HUES48 (cell line): ENCODE measurements at regions not wholly inside any gene's neighbourhood (a gene's known extent, or its start where the extent isn't known, plus 50 kb on each side); places are given as distances from the start of the nearest gene placed in this dataset.
A peak's percentile ranks its signal among the peaks of the same experiment; 100 is the strongest.

Source experiments
- H3K27ac ChIP-seq: one replicate; pipeline ENCODE4 v1.7.0; 2013; ENCODE audit warnings: low read depth, low read length, inconsistent platforms
- H3K27me3 ChIP-seq: 2 replicates; pipeline ENCODE4 v1.6.1; 2013; ENCODE audit warnings: mild to moderate bottlenecking, low read length; ENCODE audit not compliant: control insufficient read depth, insufficient read depth
- H3K36me3 ChIP-seq: 2 replicates; pipeline ENCODE4 v1.6.1; 2013; ENCODE audit warnings: low read length; ENCODE audit not compliant: control insufficient read depth, insufficient read depth
- H3K4me1 ChIP-seq: 2 replicates; pipeline ENCODE4 v1.6.1; 2013; ENCODE audit warnings: mild to moderate bottlenecking, low read length; ENCODE audit not compliant: control insufficient read depth, insufficient read depth
- H3K4me3 ChIP-seq: 2 replicates; pipeline ENCODE4 v1.5.1; 2013; ENCODE audit warnings: mild to moderate bottlenecking, low read depth, low read length
- H3K9ac ChIP-seq: 2 replicates; pipeline ENCODE4 v1.6.1; 2013; ENCODE audit warnings: mild to moderate bottlenecking, low read depth, low read length, moderate library complexity
- H3K9me3 ChIP-seq: 2 replicates; pipeline ENCODE4 v1.6.1; 2013; ENCODE audit warnings: low read length; ENCODE audit not compliant: control insufficient read depth, insufficient read depth

DNA sequence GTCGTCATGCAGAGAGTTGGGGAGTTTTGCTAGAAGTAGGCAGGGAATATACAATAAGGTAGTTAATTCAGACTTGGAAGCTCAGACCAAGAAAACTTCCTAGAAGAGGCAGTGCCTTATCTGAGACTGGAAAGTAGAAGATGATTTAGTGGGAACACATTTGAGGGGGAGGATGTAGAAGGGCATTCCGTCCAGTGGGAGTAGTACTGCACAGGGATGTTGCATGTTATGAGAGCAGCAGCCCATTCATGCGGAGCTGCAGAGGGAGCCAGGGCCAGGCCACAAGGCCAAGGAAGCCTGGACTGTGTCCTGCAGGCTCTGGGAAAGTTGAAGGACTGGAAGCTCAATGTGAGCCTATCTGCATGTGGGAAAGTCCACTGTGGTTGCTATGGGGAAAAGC is 344.5 kb upstream of the EEF2KMT start:
- H3K4me1 ChIP-seq: peaks cover 12% of the 10 kb centered on the region
- H3K9ac ChIP-seq: no peak overlapping the region
- H3K9me3 ChIP-seq: no peaks in the 10 kb centered on the region
- no peaks in the 10 kb centered on the region for H3K36me3 ChIP-seq
- no peaks in the 10 kb centered on the region for H3K27me3 ChIP-seq
- H3K27ac ChIP-seq: no peak overlapping the region
- no peak overlapping the region for H3K4me3 ChIP-seq

DNA sequence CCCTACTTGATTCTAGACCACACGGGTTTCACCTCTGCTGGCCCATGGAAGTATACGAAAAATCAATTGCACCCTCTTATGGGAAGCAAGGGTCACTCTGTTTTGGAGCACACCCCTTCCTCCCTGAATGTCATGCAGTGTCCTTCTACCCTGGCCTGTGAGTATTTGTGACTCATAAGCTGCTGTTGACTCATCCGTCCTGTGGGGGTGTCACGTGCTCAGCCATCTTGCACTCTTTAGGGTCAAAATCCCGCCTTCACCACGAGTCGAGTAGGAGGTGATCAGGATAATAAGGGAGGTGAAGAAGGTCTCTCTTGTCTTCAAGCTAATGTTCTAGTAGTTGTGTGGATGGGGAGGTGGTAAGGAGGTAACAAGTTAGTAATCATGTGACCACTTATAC is 341.0 kb upstream of the EEF2KMT start:
- Histone ChIP-seq H3K9me3 (no peaks in the 10 kb centered on the region), H3K9ac (no peak overlapping the region), H3K27ac (no peak overlapping the region), H3K4me1 (no peaks in the 10 kb centered on the region), H3K4me3 (no peak overlapping the region), H3K36me3 (no peaks in the 10 kb centered on the region), H3K27me3 (no peaks in the 10 kb centered on the region)

DNA sequence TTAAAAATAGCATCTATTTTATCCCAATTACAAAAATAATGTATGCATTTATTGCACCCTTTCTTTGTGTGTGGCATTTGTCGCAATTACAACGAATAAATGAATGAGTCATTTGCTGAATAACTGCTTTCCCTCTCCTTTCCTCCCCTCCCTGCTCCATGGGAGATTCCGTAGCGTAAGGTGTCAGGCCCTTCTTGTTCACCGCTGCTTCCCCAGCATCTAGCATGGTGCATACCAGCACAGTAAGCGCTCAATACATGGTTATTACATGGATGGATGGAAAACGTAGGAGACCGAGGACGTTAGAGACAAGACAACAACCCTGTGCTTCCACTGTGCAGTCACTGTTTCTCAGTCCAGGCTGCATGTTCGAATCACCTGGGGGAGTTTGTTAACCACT is 336.0 kb upstream of the EEF2KMT start:
- Histone ChIP-seq H3K4me3 (no peak overlapping the region), H3K27me3 (no peaks in the 10 kb centered on the region), H3K4me1 (peaks cover 12% of the 10 kb centered on the region), H3K9ac (no peak overlapping the region), H3K36me3 (no peaks in the 10 kb centered on the region), H3K9me3 (no peaks in the 10 kb centered on the region), H3K27ac (no peak overlapping the region)

DNA sequence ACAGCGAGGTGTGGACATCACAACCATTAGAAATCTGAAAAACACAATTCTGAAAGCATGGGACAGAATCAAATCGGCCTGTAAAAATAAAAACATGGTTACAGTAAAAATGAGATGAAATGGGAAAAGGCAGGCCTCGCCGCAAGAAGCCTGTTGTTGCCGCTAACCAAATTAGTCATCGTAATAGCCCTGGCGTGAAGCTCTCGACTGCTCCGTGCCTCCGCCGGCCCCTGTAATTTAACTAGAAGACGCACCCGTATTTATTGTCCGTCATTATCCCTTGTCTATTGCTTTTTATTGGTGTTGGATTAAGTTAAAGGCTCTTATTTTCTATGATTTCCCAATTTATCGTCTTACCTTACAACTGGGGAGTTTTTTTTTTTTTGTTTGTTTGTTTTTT is 334.6 kb upstream of the EEF2KMT start:
- Histone ChIP-seq H3K27me3 (no peaks in the 10 kb centered on the region), H3K9ac (no peak overlapping the region), H3K36me3 (no peaks in the 10 kb centered on the region), H3K4me3 (no peak overlapping the region), H3K9me3 (no peaks in the 10 kb centered on the region), H3K4me1 (peaks cover 13% of the 10 kb centered on the region), H3K27ac (no peak overlapping the region)

DNA sequence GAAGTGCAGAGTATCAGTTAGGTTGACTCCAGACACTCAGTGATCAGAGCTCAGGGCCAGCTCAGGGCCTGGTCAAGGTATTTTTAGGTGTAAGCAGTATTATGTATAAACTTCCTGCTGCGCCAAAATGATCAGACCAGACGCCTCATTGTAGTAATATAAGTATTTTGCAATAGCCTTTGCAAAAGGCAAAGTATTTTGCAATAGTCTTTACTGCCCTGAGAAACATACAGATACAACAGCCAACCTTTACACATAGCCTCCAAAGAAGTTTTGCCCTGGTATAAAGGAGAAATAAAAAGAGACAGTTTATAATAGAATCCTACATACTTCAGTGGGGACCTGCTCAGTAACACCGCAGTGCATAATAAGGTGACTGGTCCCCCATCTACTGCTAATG is 333.0 kb upstream of the EEF2KMT start:
- H3K27me3 ChIP-seq: no peaks in the 10 kb centered on the region
- peaks cover 13% of the 10 kb centered on the region for H3K4me1 ChIP-seq
- H3K36me3 ChIP-seq: no peaks in the 10 kb centered on the region
- no peak overlapping the region for H3K9ac ChIP-seq
- no peaks in the 10 kb centered on the region for H3K9me3 ChIP-seq
- no peak overlapping the region for H3K27ac ChIP-seq
- no peak overlapping the region for H3K4me3 ChIP-seq

DNA sequence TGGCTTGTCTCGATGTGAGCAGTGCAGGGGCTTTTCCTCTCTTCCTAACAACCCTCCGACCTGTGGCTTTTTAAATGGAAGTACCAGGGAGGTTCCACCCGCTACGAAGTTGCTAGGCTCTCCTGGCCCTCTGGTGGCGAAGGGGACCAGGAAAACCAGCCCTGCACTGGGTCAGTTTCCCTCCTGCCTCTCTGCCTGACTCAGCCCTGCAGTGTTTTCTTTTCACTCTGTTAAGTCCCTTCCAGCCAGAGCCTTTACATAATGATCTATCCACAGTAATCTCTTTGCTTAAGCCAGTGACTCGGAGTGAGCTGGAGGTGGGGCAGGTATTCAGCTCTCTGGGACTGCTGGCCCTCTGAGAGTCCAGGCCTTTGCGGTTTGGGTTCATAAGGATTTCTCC is 331.3 kb upstream of the EEF2KMT start:
- H3K36me3 ChIP-seq: no peaks in the 10 kb centered on the region
- H3K27me3 ChIP-seq: no peaks in the 10 kb centered on the region
- peak overlapping the region; percentile 29 for H3K27ac ChIP-seq
- H3K4me3 ChIP-seq: no peak overlapping the region
- no peaks in the 10 kb centered on the region for H3K9me3 ChIP-seq
- peaks cover 13% of the 10 kb centered on the region for H3K4me1 ChIP-seq
- H3K9ac ChIP-seq: no peak overlapping the region

DNA sequence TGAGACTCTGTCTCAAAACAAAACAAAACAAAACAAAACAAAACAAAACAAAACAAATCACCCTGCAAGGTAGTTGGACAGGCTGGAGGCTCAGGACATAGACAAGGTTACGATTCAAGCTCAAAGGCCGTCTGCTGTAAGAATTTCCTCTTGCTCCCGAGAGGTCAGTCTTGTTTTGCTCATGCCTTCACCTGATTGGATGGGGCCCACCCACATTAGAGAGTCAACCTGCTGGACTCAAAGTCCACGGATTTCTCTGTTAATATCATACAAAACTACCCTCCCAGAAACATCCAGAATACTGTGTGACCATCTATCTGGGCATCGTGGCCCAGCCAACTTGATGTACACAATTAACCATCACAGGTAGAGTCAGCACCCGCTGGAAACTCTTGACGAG is 330.0 kb upstream of the EEF2KMT start:
- no peaks in the 10 kb centered on the region for H3K36me3 ChIP-seq
- H3K4me3 ChIP-seq: no peak overlapping the region
- H3K27me3 ChIP-seq: no peaks in the 10 kb centered on the region
- H3K9ac ChIP-seq: no peak overlapping the region
- H3K9me3 ChIP-seq: no peaks in the 10 kb centered on the region
- no peak overlapping the region for H3K27ac ChIP-seq
- peaks cover 6% of the 10 kb centered on the region for H3K4me1 ChIP-seq

DNA sequence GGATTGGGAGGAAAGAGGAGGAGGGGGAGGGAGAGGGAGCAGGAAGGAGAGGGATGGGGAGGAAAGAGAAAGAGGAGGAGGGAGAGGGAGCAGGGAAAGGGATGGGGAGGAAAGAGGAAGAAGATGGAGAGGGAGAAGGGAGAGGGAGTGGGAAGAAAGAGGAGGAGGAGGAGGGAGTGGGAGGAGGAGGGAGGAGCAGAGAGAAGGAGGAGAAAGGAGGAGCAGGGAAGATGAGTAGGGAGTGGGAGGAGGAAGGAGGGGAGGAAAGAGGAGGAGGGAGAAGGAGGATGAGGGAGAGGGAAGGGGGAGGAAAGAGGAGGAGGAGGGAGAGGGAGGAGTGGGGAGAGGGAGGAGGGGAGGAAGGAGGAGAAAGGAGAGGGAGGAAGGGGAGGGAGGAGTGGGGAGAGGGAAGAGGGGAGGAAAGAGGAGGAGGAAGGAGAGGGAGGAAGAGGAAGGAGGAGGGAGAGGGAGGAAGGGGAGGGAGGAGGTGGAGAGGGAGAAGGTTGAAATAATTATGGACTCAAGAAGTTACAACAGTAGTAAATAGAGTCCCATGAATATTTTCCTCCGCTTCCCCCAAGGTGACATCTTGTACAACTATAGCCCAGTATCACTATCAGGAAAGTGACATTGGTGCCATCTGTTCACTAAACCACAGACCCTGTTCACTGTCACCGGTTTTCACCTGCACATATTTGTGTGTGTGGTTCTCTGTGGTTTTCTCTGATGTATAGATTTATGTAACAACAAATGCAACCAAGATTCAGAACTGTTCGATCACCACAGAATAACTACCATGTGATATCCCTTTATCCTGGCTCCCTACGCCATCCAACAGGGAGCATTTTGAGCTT is 325.3 kb upstream of the EEF2KMT start:
- Histone ChIP-seq H3K9me3 (no peaks in the 10 kb centered on the region), H3K27ac (no peak overlapping the region), H3K36me3 (no peaks in the 10 kb centered on the region), H3K27me3 (no peaks in the 10 kb centered on the region), H3K4me1 (no peaks in the 10 kb centered on the region), H3K9ac (no peak overlapping the region), H3K4me3 (no peak overlapping the region)

DNA sequence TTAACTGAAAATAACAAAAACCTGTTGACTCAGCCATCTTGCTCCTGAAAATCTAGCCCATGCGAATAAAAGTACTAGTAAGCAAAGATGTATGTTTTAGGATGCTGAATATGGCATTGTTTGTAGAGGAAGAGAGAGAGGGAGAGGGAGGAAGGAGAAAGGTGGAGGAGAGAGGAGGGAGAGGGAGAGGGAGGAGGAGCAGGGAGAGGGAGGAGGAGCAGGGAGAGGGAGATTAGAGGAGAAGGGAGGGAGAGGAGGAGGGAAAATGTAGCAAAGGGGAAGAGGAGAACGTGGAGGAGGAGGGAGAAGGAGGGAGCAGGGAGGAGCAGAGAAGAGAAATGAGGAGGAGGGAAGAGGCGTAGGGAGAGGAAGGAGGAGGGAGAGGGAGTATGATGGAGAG is 324.5 kb upstream of the EEF2KMT start:
- H3K4me1 ChIP-seq: no peaks in the 10 kb centered on the region
- no peak overlapping the region for H3K4me3 ChIP-seq
- no peaks in the 10 kb centered on the region for H3K9me3 ChIP-seq
- no peaks in the 10 kb centered on the region for H3K36me3 ChIP-seq
- no peak overlapping the region for H3K27ac ChIP-seq
- no peak overlapping the region for H3K9ac ChIP-seq
- H3K27me3 ChIP-seq: no peaks in the 10 kb centered on the region

DNA sequence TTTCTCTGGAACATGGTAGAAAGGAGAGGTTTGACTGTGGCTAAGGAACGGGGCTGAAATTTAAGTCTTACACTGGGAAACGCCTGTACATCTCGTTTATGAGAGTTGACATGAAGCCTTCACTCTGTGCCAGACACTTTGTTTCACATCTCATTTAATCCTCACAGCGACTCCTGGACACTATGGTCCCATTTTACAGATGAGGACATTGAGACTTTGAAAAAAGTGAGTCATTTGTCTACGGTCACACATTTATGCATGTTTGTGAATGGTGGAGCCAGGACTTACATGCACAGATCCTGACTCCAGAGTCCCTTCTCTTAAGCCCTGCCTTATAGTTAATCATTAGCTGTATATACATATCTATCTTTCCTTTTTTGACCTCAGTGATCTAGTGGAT is 318.4 kb upstream of the EEF2KMT start:
- Histone ChIP-seq H3K36me3 (no peaks in the 10 kb centered on the region), H3K27ac (no peak overlapping the region), H3K27me3 (no peaks in the 10 kb centered on the region), H3K9me3 (no peaks in the 10 kb centered on the region), H3K9ac (no peak overlapping the region), H3K4me3 (no peak overlapping the region), H3K4me1 (0 out of 2 replicates have a peak, but pooled peaks cover 2% of the 10 kb centered on the region)

DNA sequence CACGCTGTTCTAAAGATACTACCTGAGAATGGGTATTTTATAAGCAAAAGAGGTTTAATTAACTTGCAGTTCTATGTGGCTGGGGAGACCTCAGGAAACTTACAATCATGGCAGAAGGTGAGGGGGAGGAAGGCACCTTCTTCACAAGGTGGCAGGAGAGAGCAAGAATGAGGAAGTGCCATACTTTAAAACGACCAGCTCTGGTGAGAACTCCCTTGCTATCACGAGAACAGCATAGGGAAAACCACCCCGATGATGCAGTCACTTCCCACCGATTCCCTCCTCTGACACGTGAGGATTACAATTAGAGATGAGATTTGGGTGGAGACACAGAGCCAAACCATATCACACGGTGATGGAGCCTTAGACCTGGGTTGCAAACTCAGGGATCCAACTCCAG is 317.5 kb upstream of the EEF2KMT start:
- no peak overlapping the region for H3K4me3 ChIP-seq
- H3K27ac ChIP-seq: no peak overlapping the region
- H3K27me3 ChIP-seq: no peaks in the 10 kb centered on the region
- no peak overlapping the region for H3K9ac ChIP-seq
- no peaks in the 10 kb centered on the region for H3K9me3 ChIP-seq
- 0 out of 2 replicates have a peak, but pooled peaks cover 2% of the 10 kb centered on the region for H3K4me1 ChIP-seq
- no peaks in the 10 kb centered on the region for H3K36me3 ChIP-seq
